HepG2 (cell line): ENCODE measurements at regions not wholly inside any gene's neighbourhood (a gene's known extent, or its start where the extent isn't known, plus 50 kb on each side); places are given as distances from the start of the nearest gene placed in this dataset.

Source experiments
- GMEB1 ChIP-seq: sonication (generic); formaldehyde crosslinking; IDR thresholded peaks from 2 replicates; pipeline ENCODE4 v1.5.1; 2020; ENCODE audit warnings: missing genetic modification reagents, mild to moderate bottlenecking, borderline replicate concordance
- PTBP1 ChIP-seq: fragments of 200-400 bp; formaldehyde crosslinking; IDR thresholded peaks from 2 replicates; pipeline ENCODE4 v1.6.1; 2018; ENCODE audit warnings: low read length, low read depth; ENCODE audit not compliant: poor library complexity, severe bottlenecking
- TF ChIP-seq, protein P1 (sequence below), 2 experiments: fragments of 450-650 bp in 1 of 2; sonication (generic) in 1 of 2; formaldehyde crosslinking in 1 of 2; IDR thresholded peaks; 2 replicates each; pipeline versions ENCODE4 v1.6.1 to v1.8.0; 2016 to 2022; ENCODE audit warnings: antibody characterized with exemption in 1 of 2, mild to moderate bottlenecking in 1 of 2, missing genetic modification reagents in 1 of 2

DNA sequence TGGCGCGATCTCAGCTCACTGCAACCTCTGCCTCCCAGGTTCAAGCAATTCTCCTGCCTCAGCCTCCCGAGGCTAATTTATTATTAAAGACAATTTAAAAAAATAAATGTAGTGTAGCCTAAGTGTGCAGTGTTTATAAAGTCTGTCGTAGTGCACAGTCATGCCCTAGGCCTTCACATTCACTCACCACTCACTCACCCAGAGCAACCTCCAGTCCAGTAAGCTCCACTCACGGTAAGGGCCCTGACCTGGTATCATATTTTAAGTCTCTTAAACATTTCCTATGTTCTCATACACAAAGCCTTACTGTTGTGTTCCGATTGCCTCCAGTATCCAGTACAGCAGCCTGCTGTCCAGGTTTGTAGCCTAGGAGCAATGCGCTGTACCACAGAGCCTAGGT lies 168.2 kb upstream of the FOXQ1 start (continued):
- TF ChIP-seq, protein P1, sequence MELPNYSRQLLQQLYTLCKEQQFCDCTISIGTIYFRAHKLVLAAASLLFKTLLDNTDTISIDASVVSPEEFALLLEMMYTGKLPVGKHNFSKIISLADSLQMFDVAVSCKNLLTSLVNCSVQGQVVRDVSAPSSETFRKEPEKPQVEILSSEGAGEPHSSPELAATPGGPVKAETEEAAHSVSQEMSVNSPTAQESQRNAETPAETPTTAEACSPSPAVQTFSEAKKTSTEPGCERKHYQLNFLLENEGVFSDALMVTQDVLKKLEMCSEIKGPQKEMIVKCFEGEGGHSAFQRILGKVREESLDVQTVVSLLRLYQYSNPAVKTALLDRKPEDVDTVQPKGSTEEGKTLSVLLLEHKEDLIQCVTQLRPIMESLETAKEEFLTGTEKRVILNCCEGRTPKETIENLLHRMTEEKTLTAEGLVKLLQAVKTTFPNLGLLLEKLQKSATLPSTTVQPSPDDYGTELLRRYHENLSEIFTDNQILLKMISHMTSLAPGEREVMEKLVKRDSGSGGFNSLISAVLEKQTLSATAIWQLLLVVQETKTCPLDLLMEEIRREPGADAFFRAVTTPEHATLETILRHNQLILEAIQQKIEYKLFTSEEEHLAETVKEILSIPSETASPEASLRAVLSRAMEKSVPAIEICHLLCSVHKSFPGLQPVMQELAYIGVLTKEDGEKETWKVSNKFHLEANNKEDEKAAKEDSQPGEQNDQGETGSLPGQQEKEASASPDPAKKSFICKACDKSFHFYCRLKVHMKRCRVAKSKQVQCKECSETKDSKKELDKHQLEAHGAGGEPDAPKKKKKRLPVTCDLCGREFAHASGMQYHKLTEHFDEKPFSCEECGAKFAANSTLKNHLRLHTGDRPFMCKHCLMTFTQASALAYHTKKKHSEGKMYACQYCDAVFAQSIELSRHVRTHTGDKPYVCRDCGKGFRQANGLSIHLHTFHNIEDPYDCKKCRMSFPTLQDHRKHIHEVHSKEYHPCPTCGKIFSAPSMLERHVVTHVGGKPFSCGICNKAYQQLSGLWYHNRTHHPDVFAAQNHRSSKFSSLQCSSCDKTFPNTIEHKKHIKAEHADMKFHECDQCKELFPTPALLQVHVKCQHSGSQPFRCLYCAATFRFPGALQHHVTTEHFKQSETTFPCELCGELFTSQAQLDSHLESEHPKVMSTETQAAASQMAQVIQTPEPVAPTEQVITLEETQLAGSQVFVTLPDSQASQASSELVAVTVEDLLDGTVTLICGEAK (IDR thresholded peaks at IDR 0.05), result no peak
- TF ChIP-seq, protein P1 (CRISPR knock-in tag; IDR thresholded peaks at IDR 0.05), result no peak
- TF ChIP-seq GMEB1 (CRISPR knock-in tag) (no peak), PTBP1 (no peak)
